B cell (primary cell): ENCODE measurements at regions not wholly inside any gene's neighbourhood (a gene's known extent, or its start where the extent isn't known, plus 50 kb on each side); places are given as distances from the start of the nearest gene placed in this dataset.

Source experiments
- CTCF ChIP-seq: fragments of 200-600 bp; IDR thresholded peaks from one replicate; pipeline ENCODE4 v1.8.0; 2022; ENCODE audit warnings: antibody characterized with exemption, mild to moderate bottlenecking
- EZH2 ChIP-seq: IDR thresholded peaks from 2 replicates; pipeline ENCODE4 v1.6.1; 2012; ENCODE audit warnings: borderline replicate concordance, low read depth, mild to moderate bottlenecking, moderate library complexity, low read length; ENCODE audit not compliant: insufficient read depth, poor library complexity, severe bottlenecking

GRCh38 chr13:105311094-105311493 lies 1224.4 kb downstream of the EFNB2 start:
- no peak for TF ChIP-seq CTCF
- no peak for TF ChIP-seq EZH2
